OCI-LY3 (cell line): ENCODE measurements at regions not wholly inside any gene's neighbourhood (a gene's known extent, or its start where the extent isn't known, plus 50 kb on each side); places are given as distances from the start of the nearest gene placed in this dataset.
"Not testable (repeated sequence)": the region's sequence is repeated elsewhere in the genome, so short reads cannot be mapped to it uniquely, and the experiment has no call there.

Source experiments
- EZH2phosphoT487 ChIP-seq: fragments of 200-600 bp; shearing (Covaris generic); IDR thresholded peaks from 2 replicates; pipeline ENCODE4 v1.6.1; 2018; ENCODE audit warnings: antibody characterized with exemption, mixed run types, low read depth
- TF ChIP-seq, protein P1 (sequence below): fragments of 200-600, 300-600 bp; sonication (generic); IDR thresholded peaks from 2 replicates; pipeline ENCODE4 v1.5.1; 2014; ENCODE audit warnings: antibody characterized with exemption, low read length, low read depth

DNA sequence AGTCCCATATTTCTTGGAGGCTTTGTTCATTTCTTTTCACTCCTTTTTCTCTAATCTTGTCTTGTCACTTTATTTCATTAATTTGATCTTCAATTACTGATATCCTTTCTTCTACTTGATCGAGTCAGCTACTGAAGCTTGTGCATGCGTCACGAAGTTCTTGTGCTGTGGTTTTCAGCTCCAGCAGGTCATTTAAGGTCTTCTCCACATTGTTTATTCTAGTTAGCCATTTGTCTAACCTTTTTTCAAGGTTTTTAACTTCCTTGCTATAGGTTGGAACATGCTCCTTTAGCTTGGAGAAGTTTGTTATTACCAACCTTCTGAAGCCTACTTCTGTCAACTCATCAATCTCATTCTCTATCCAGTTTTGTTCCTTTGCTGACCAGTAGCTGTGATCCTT, 234.0 kb downstream of the ATPSCKMT start:
- TF ChIP-seq, protein P1, sequence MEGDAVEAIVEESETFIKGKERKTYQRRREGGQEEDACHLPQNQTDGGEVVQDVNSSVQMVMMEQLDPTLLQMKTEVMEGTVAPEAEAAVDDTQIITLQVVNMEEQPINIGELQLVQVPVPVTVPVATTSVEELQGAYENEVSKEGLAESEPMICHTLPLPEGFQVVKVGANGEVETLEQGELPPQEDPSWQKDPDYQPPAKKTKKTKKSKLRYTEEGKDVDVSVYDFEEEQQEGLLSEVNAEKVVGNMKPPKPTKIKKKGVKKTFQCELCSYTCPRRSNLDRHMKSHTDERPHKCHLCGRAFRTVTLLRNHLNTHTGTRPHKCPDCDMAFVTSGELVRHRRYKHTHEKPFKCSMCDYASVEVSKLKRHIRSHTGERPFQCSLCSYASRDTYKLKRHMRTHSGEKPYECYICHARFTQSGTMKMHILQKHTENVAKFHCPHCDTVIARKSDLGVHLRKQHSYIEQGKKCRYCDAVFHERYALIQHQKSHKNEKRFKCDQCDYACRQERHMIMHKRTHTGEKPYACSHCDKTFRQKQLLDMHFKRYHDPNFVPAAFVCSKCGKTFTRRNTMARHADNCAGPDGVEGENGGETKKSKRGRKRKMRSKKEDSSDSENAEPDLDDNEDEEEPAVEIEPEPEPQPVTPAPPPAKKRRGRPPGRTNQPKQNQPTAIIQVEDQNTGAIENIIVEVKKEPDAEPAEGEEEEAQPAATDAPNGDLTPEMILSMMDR, result not testable (repeated sequence)
- TF ChIP-seq EZH2phosphoT487, result not testable (repeated sequence)
